ENCODE measurements at regions not wholly inside any gene's neighbourhood (a gene's known extent, or its start where the extent isn't known, plus 50 kb on each side); places are given as distances from the start of the nearest gene placed in this dataset.

- Histone ChIP-seq H4K20me1 (ENCODE audit: insufficient read depth, low read length) (no peaks in the 10 kb centered on the region), H3K36me3 (ENCODE audit: insufficient read depth, low read length) (no peaks in the 10 kb centered on the region), H3K4me1 (ENCODE audit: insufficient read depth, low read length) (no peaks in the 10 kb centered on the region), H3K4me2 (ENCODE audit: insufficient read depth, low read length) (no peak overlapping the region), H3K4me3 (ENCODE audit: low read depth in 1 of 2, low read length in 2 of 2) (no peak overlapping the region), H3K79me2 (ENCODE audit: insufficient read depth, low read length) (no peaks in the 10 kb centered on the region), H3K9me3 (ENCODE audit: insufficient read depth, low read length, severe bottlenecking) (no peaks in the 10 kb centered on the region), H2AFZ (ENCODE audit: low read depth, low read length) (no peak overlapping the region), H3K27me3 (ENCODE audit: insufficient read depth, low read length, poor library complexity) (peaks cover 8% of the 10 kb centered on the region), H3K27ac (ENCODE audit: low read length) (no peak overlapping the region), H3K9ac (ENCODE audit: low read depth, low read length) (no peak overlapping the region)
- no peak for DNase-seq
- TF ChIP-seq, protein P1, sequence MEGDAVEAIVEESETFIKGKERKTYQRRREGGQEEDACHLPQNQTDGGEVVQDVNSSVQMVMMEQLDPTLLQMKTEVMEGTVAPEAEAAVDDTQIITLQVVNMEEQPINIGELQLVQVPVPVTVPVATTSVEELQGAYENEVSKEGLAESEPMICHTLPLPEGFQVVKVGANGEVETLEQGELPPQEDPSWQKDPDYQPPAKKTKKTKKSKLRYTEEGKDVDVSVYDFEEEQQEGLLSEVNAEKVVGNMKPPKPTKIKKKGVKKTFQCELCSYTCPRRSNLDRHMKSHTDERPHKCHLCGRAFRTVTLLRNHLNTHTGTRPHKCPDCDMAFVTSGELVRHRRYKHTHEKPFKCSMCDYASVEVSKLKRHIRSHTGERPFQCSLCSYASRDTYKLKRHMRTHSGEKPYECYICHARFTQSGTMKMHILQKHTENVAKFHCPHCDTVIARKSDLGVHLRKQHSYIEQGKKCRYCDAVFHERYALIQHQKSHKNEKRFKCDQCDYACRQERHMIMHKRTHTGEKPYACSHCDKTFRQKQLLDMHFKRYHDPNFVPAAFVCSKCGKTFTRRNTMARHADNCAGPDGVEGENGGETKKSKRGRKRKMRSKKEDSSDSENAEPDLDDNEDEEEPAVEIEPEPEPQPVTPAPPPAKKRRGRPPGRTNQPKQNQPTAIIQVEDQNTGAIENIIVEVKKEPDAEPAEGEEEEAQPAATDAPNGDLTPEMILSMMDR (IDR thresholded peaks at IDR 0.05; ENCODE audit: borderline replicate concordance, extremely low read depth, low read length, poor library complexity, severe bottlenecking) = no peak
- TF ChIP-seq EZH2 (IDR thresholded peaks at IDR 0.05; ENCODE audit: borderline replicate concordance, low read depth, low read length, severe bottlenecking) = no peak
- ATAC-seq (ENCODE audit: insufficient read depth, low read depth) = no peak
These were observed 308.9 kb upstream of the EXOC2 start for GRCh38 chr6:1001655-1002349.

DNA sequence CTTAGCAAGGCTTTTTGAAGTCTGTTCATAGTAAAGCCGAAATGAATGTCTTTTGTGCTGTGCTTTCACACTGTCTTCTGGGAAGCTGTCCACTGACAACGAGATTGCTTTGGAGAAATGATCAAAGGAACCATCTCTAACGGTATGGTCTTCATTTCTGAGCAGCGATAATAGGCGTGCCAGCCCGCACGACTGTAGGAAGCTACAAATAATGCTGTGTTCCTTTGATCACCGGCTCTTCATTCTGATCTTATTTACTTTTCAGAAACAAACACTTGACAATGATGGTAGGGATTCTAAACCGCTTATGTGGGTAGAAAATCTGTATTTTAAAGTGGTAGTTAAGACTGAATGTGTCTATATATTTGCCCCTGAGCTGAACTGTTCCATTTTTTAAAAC, 306.6 kb upstream of the EXOC2 start:
- Histone ChIP-seq H2AFZ (ENCODE audit: low read depth, low read length) (no peak overlapping the region), H3K4me3 (ENCODE audit: low read depth in 1 of 2, low read length in 2 of 2) (no peak overlapping the region), H3K4me2 (ENCODE audit: insufficient read depth, low read length) (no peak overlapping the region), H3K36me3 (ENCODE audit: insufficient read depth, low read length) (no peaks in the 10 kb centered on the region), H3K27ac (ENCODE audit: low read length) (no peak overlapping the region), H3K9ac (ENCODE audit: low read depth, low read length) (no peak overlapping the region), H3K27me3 (ENCODE audit: insufficient read depth, low read length, poor library complexity) (peaks cover 15% of the 10 kb centered on the region), H3K4me1 (ENCODE audit: insufficient read depth, low read length) (no peaks in the 10 kb centered on the region), H3K79me2 (ENCODE audit: insufficient read depth, low read length) (no peaks in the 10 kb centered on the region), H4K20me1 (ENCODE audit: insufficient read depth, low read length) (0 out of 2 replicates have a peak, but pooled peaks cover 2% of the 10 kb centered on the region), H3K9me3 (ENCODE audit: insufficient read depth, low read length, severe bottlenecking) (no peaks in the 10 kb centered on the region)
- ATAC-seq (ENCODE audit: insufficient read depth, low read depth) = no peak
- TF ChIP-seq, protein P1 (IDR thresholded peaks at IDR 0.05; ENCODE audit: borderline replicate concordance, extremely low read depth, low read length, poor library complexity, severe bottlenecking) = no peak
- no peak for DNase-seq

DNA sequence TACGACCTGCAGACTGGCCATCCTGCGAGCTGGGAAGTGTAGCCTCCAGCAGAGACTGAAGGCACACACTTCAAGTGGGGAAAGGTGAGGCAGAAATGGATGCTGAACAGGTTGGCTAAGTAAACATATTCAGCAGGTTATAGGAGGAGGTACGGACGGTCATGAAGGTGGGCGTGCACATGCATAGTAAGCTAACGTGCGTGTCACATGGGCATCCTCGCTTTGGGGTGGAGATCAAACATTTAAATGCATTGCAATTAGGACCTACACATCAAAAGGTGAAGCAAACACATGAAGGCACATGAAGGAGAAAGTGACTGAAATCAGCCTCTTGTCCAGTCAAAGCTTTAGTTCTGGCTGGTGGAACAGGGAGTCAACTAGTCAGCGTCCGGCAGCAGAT, 305.6 kb upstream of the EXOC2 start:
- Histone ChIP-seq H3K4me2 (ENCODE audit: insufficient read depth, low read length) (no peak overlapping the region), H4K20me1 (ENCODE audit: insufficient read depth, low read length) (0 out of 2 replicates have a peak, but pooled peaks cover 2% of the 10 kb centered on the region), H2AFZ (ENCODE audit: low read depth, low read length) (no peak overlapping the region), H3K27me3 (ENCODE audit: insufficient read depth, low read length, poor library complexity) (peaks cover 15% of the 10 kb centered on the region), H3K4me1 (ENCODE audit: insufficient read depth, low read length) (no peaks in the 10 kb centered on the region), H3K4me3 (ENCODE audit: low read depth in 1 of 2, low read length in 2 of 2) (no peak overlapping the region), H3K27ac (ENCODE audit: low read length) (no peak overlapping the region), H3K9ac (ENCODE audit: low read depth, low read length) (no peak overlapping the region), H3K36me3 (ENCODE audit: insufficient read depth, low read length) (no peaks in the 10 kb centered on the region), H3K9me3 (ENCODE audit: insufficient read depth, low read length, severe bottlenecking) (no peaks in the 10 kb centered on the region), H3K79me2 (ENCODE audit: insufficient read depth, low read length) (no peaks in the 10 kb centered on the region)
- no peak for TF ChIP-seq EZH2 (IDR thresholded peaks at IDR 0.05; ENCODE audit: borderline replicate concordance, low read depth, low read length, severe bottlenecking)
- TF ChIP-seq, protein P1 (IDR thresholded peaks at IDR 0.05; ENCODE audit: borderline replicate concordance, extremely low read depth, low read length, poor library complexity, severe bottlenecking) = no peak
- no peak for ATAC-seq (ENCODE audit: insufficient read depth, low read depth)
- no peak for DNase-seq

Measured in DND-41 (cell line).